Testis (tissue), 2 donors: ENCODE measurements at regions not wholly inside any gene's neighbourhood (a gene's known extent, or its start where the extent isn't known, plus 50 kb on each side); places are given as distances from the start of the nearest gene placed in this dataset.
"Not testable (repeated sequence)": the region's sequence is repeated elsewhere in the genome, so short reads cannot be mapped to it uniquely, and the experiment has no call there.

Experiments used
- DNase-seq: peaks from one replicate; pipeline ENCODE4 v3.0.0-alpha.2; 2019
- H3K27ac ChIP-seq, 2 donors: fragments of 200-600 bp; sonication (generic); one replicate each; pipeline ENCODE4 v1.5.1; 2019
- H3K27me3 ChIP-seq: fragments of 200-600 bp; sonication (generic); one replicate; pipeline ENCODE4 v1.5.1; 2019
- H3K36me3 ChIP-seq: fragments of 200-600 bp; sonication (generic); one replicate; pipeline ENCODE4 v1.5.1; 2017; ENCODE audit warnings: low read depth; ENCODE audit errors: missing control alignments
- H3K4me1 ChIP-seq: fragments of 200-600 bp; sonication (generic); one replicate; pipeline ENCODE4 v1.5.1; 2019
- H3K4me3 ChIP-seq, 2 donors: fragments of 200-600 bp; sonication (generic); one replicate each; pipeline ENCODE4 v1.5.1; 2017 to 2019
- H3K9me3 ChIP-seq: fragments of 200-600 bp; sonication (generic); one replicate; pipeline ENCODE4 v1.5.1; 2017
- POLR2A ChIP-seq: fragments of 450-650 bp; IDR thresholded peaks from one replicate; pipeline ENCODE4 v1.6.1; 2017; ENCODE audit warnings: antibody characterized with exemption, mild to moderate bottlenecking, moderate library complexity
- WGBS, 2 donors: methylation state at CpG; one replicate each; pipeline ENCODE4 v1.1.5; 2018; 5-methylcytosine and 5-hydroxymethylcytosine counted together
- intact Hi-C: fragments of 100-400 bp; cut with DNase I; formaldehyde crosslinking; loops from one replicate; pipeline ENCODE4 v1.15.1; 2023; ENCODE audit warnings: low total_unique reads
- TF ChIP-seq, protein P1 (sequence below), 3 experiments: fragments of 450-650 bp in 2 of 3; fragments of 200-600 bp in 1 of 3; sonication (generic) in 1 of 3; IDR thresholded peaks; one replicate each; pipeline ENCODE4 v1.5.1; 2016 to 2019; ENCODE audit warnings: antibody characterized with exemption in 3 of 3, mild to moderate bottlenecking in 2 of 3, moderate library complexity in 1 of 3

DNA sequence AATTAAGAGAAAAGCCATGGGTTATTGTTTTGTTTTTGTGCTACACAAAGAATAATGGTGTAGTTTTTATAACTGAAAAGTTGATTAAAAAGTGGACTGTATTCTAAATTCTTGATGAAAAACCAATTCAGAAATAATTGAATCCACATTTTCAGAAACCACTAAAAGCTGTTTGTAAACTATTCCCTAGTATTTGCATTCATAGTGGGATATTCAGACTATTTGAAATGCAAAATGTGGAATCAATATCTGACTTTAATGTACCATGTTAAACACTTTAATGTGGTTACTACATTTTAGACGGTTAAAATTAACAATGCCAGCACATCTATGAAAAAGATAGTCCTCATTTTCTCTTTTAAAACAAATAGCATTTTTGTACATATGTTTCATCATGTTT is 104.6 kb downstream of the ZIC4 start:
- 63 to 75% methylated on average over 1 of the region's 1 CpG for WGBS, 2 donors
- intact Hi-C loops = no loop called here
- TF ChIP-seq, protein P1, sequence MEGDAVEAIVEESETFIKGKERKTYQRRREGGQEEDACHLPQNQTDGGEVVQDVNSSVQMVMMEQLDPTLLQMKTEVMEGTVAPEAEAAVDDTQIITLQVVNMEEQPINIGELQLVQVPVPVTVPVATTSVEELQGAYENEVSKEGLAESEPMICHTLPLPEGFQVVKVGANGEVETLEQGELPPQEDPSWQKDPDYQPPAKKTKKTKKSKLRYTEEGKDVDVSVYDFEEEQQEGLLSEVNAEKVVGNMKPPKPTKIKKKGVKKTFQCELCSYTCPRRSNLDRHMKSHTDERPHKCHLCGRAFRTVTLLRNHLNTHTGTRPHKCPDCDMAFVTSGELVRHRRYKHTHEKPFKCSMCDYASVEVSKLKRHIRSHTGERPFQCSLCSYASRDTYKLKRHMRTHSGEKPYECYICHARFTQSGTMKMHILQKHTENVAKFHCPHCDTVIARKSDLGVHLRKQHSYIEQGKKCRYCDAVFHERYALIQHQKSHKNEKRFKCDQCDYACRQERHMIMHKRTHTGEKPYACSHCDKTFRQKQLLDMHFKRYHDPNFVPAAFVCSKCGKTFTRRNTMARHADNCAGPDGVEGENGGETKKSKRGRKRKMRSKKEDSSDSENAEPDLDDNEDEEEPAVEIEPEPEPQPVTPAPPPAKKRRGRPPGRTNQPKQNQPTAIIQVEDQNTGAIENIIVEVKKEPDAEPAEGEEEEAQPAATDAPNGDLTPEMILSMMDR (IDR thresholded peaks at IDR 0.05) = no peak
- no peak for TF ChIP-seq POLR2A
- Histone ChIP-seq H3K4me3 (no peak overlapping the region), H3K9me3 (no peaks in the 10 kb centered on the region), H3K27me3 (no peaks in the 10 kb centered on the region), H3K27ac (no peak overlapping the region), H3K4me1 (no peaks in the 10 kb centered on the region), H3K36me3 (no peaks in the 10 kb centered on the region)
- DNase-seq = no peak

DNA sequence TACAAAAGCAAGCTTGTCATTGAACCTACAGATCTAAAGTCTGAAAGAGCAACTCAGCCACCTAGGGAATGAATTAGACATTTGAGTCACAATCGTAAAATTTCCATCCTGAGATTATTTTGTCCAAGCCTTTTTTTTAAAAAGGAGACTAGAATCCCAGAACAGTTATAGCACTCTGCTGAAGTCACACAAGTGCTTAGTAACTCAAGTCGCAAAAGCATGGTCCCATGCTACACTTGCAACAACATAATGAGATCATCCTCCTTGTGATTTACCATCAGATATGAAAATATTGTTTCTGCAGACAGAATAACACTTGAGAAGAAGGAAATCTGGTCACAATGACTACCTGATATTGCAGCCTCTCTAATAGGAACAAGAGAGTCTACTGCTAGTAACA is 106.7 kb downstream of the ZIC4 start:
- Histone ChIP-seq H3K4me1 (no peaks in the 10 kb centered on the region), H3K4me3 (no peak overlapping the region), H3K27ac (no peak overlapping the region), H3K27me3 (no peaks in the 10 kb centered on the region), H3K9me3 (no peaks in the 10 kb centered on the region), H3K36me3 (no peaks in the 10 kb centered on the region)
- intact Hi-C loops = no loop called here
- no peak for DNase-seq
- WGBS, 2 donors = 92 to 93% methylated on average over 2 of the region's 2 CpGs
- TF ChIP-seq, protein P1 (IDR thresholded peaks at IDR 0.05) = no peak
- TF ChIP-seq POLR2A = no peak

DNA sequence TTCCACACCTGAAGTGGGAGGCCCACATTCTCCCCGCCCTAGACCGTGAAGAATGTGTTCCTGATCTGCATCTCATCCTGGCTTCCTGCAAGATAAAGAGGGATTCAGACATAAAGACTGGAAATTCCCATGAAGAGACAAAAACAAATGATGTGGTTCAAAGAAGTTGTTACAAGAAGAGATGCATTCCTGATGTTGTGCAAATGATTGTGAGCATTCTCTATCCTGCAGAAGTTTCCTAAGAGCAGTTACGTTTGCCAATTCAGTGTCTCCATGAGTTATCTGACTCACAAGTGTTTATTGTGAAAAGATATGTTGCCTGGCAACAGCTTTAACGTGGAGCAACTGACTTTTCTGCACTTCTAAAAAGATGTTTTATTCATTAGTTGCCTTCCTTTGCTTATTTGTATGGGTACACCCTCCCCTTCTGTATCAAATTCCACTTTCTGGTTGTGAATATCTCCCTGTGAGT is 107.8 kb downstream of the ZIC4 start:
- H3K27me3 ChIP-seq = no peaks in the 10 kb centered on the region
- H3K27ac ChIP-seq = no peak overlapping the region
- H3K36me3 ChIP-seq = no peaks in the 10 kb centered on the region
- no peak for DNase-seq
- H3K9me3 ChIP-seq = no peaks in the 10 kb centered on the region
- WGBS, 2 donors = 24 to 28% methylated on average over 4 of the region's 4 CpGs
- H3K4me3 ChIP-seq = no peak overlapping the region
- no peaks in the 10 kb centered on the region for H3K4me1 ChIP-seq
- intact Hi-C loops = no loop called here
- TF ChIP-seq, protein P1 (IDR thresholded peaks at IDR 0.05) = no peak
- TF ChIP-seq POLR2A = no peak

DNA sequence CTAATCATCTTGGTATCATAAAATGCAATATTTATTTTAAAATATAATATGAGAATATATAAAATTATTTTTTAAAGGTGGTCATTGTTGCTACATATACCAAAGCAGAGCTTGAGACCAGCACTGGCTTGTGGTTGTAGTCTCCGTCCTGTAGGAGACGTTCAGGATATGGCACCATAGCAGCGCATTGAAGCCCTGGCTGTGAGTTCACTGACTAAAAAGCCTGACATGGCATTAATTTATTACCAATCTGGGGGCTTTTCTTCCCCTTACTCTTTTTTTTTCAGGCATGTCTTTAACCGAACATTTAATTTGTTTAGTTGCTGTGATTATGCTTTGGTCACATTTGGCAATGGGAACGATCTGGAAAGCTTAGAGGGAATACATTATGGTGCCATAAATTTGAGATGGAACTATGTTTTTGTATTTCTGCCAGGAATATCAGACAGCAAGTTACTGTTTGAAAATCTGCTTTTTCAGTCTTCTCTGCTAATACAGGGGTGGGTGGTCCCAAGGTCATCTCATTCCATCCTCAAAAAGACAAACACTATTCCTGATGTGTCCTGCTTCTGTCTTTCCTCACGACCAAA is 108.5 kb downstream of the ZIC4 start:
- Histone ChIP-seq H3K27ac (no peak overlapping the region), H3K27me3 (no peaks in the 10 kb centered on the region), H3K36me3 (no peaks in the 10 kb centered on the region), H3K9me3 (no peaks in the 10 kb centered on the region), H3K4me3 (no peak overlapping the region), H3K4me1 (no peaks in the 10 kb centered on the region)
- TF ChIP-seq POLR2A = no peak
- TF ChIP-seq, protein P1 (IDR thresholded peaks at IDR 0.05) = no peak
- intact Hi-C loops = no loop called here
- DNase-seq = no peak
- WGBS, 2 donors = 41 to 46% methylated on average over 6 of the region's 6 CpGs

DNA sequence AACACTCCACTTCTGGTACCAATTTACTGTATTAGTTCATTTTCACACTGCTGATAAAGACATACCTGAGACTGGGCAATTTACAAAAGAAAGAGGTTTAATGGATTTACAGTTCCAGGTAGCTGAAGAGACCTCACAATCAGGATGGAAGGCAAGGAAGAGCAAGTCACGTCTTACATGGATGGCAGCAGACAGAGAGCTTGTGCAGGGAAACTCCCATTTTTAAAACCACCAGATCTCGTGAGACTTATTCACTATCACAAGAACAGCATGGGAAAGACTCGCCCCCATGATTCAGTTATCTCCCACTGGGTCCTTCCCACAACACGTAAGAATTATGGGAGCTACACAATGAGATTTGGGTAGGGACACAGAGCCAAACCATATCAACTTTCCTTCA is 119.0 kb downstream of the ZIC4 start:
- intact Hi-C loops, H3K36me3 ChIP-seq, H3K4me1 ChIP-seq, H3K4me3 ChIP-seq, H3K27ac ChIP-seq, H3K27me3 ChIP-seq, DNase-seq, H3K9me3 ChIP-seq: not testable (repeated sequence)
- WGBS, 2 donors = 78 to 79% methylated on average over 4 of the region's 4 CpGs
